HepG2 (cell line): ENCODE measurements at regions not wholly inside any gene's neighbourhood (a gene's known extent, or its start where the extent isn't known, plus 50 kb on each side); places are given as distances from the start of the nearest gene placed in this dataset.
A peak's percentile ranks its signal among the peaks of the same experiment; 100 is the strongest.

Experiments
- AFF4 ChIP-seq: sonication (generic); formaldehyde crosslinking; IDR thresholded peaks from 2 replicates; pipeline ENCODE4 v1.4.0; 2020; ENCODE audit warnings: missing genetic modification reagents
- CEBPB ChIP-seq: IDR thresholded peaks from 2 replicates; pipeline ENCODE4 v1.6.1; 2011; ENCODE audit warnings: low read depth, low read length, improper control_type of control experiment, borderline replicate concordance
- HNRNPK ChIP-seq: fragments of 200-400 bp; formaldehyde crosslinking; IDR thresholded peaks from 2 replicates; pipeline ENCODE4 v1.6.1; 2018; ENCODE audit warnings: low read length, low read depth, moderate library complexity, mild to moderate bottlenecking; ENCODE audit not compliant: poor library complexity, severe bottlenecking
- KLF6 ChIP-seq: IDR thresholded peaks from 2 replicates; pipeline ENCODE4 v1.8.0; 2016; ENCODE audit warnings: missing biosample characterization, missing genetic modification reagents
- NFKB2 ChIP-seq: sonication (generic); formaldehyde crosslinking; IDR thresholded peaks from 2 replicates; pipeline ENCODE4 v1.4.0; 2020; ENCODE audit warnings: missing genetic modification reagents, borderline replicate concordance
- POLR2A ChIP-seq, 2 experiments: IDR thresholded peaks; 2 replicates each; pipeline ENCODE4 v1.6.1; 2011; ENCODE audit warnings: low read depth in 2 of 2, low read length in 2 of 2, mild to moderate bottlenecking in 1 of 2, moderate library complexity in 1 of 2; ENCODE audit not compliant: insufficient read depth in 1 of 2
- RBM39 ChIP-seq: fragments of 200-400 bp; formaldehyde crosslinking; IDR thresholded peaks from one replicate; pipeline ENCODE4 v1.6.1; 2018; ENCODE audit warnings: antibody characterized with exemption, mild to moderate bottlenecking, low read depth, low read length; ENCODE audit not compliant: poor library complexity, severe bottlenecking
- RFX1 ChIP-seq: fragments of 450-650 bp; IDR thresholded peaks from 2 replicates; pipeline ENCODE4 v1.6.1; 2017
- ZBTB7A ChIP-seq: sonication (generic); formaldehyde crosslinking; IDR thresholded peaks from 2 replicates; pipeline ENCODE4 v1.8.0; 2022; ENCODE audit warnings: mild to moderate bottlenecking, missing genetic modification reagents
- ZC3H13 ChIP-seq: sonication (generic); formaldehyde crosslinking; IDR thresholded peaks from 2 replicates; pipeline ENCODE4 v1.8.1; 2023; ENCODE audit warnings: mild to moderate bottlenecking, missing genetic modification reagents, moderate library complexity
- ZIK1 ChIP-seq: sonication (generic); formaldehyde crosslinking; IDR thresholded peaks from 2 replicates; pipeline ENCODE4 v1.5.0; 2020; ENCODE audit warnings: mild to moderate bottlenecking, low read depth, missing genetic modification reagents, borderline replicate concordance
- ZNF513 ChIP-seq: sonication (generic); formaldehyde crosslinking; conservative IDR thresholded peaks from 2 replicates; pipeline ENCODE4 v1.5.0; 2020; ENCODE audit warnings: missing genetic modification reagents

GRCh38 chr5:147175516-147176097 is 59.2 kb upstream of the STK32A start:
- TF ChIP-seq RFX1 (no peak), CEBPB (peak; percentile 75; the same call in 1 of the 2 replicates), POLR2A (IDR thresholded peaks at IDR 0.05; ENCODE audit: insufficient read depth in 1 of 2, low read depth in 2 of 2, low read length in 2 of 2) (no peak), ZC3H13 (CRISPR knock-in tag) (no peak), HNRNPK (no peak), AFF4 (CRISPR knock-in tag) (no peak), ZNF513 (CRISPR knock-in tag) (no peak), KLF6 (CRISPR knock-in tag) (peak; percentile 68; the same call in 1 of the 2 replicates), ZIK1 (CRISPR knock-in tag) (no peak), NFKB2 (no peak), RBM39 (no peak), ZBTB7A (CRISPR knock-in tag) (no peak)
